MM.1S (cell line): ENCODE measurements at regions not wholly inside any gene's neighbourhood (a gene's known extent, or its start where the extent isn't known, plus 50 kb on each side); places are given as distances from the start of the nearest gene placed in this dataset.

ENCODE experiments used
- DNase-seq: peaks from one replicate; pipeline ENCODE4 v3.0.0-alpha.2; 2015
- H2AFZ ChIP-seq: fragments of 300-600 bp; sonication (generic); 2 replicates; pipeline ENCODE4 v1.6.0; 2016; ENCODE audit warnings: antibody characterized with exemption, low read length
- H3F3A ChIP-seq: fragments of 300-600 bp; sonication (generic); 2 replicates; pipeline ENCODE4 v1.6.1; 2016; ENCODE audit warnings: mild to moderate bottlenecking, antibody characterized with exemption, low read length, moderate library complexity, mixed read lengths; ENCODE audit not compliant: insufficient read depth
- H3K27ac ChIP-seq: fragments of 300-600 bp; sonication (generic); 2 replicates; pipeline ENCODE4 v1.5.1; 2016; ENCODE audit warnings: mild to moderate bottlenecking, low read length
- H3K27me3 ChIP-seq: fragments of 300-600 bp; sonication (generic); replicated peaks from 2 replicates; pipeline ENCODE4 v1.6.0; 2016; ENCODE audit warnings: low read length; ENCODE audit not compliant: insufficient read depth
- H3K36me3 ChIP-seq: fragments of 300-600 bp; sonication (generic); replicated peaks from 2 replicates; pipeline ENCODE4 v1.6.1; 2016; ENCODE audit warnings: mild to moderate bottlenecking, low read length, mixed read lengths; ENCODE audit not compliant: insufficient read depth
- H3K4me1 ChIP-seq: fragments of 300-600 bp; sonication (generic); 2 replicates; pipeline ENCODE4 v1.6.1; 2016; ENCODE audit warnings: low read length, mixed read lengths
- H3K4me2 ChIP-seq: fragments of 300-600 bp; sonication (generic); 2 replicates; pipeline ENCODE4 v1.6.0; 2016; ENCODE audit warnings: low read depth, low read length
- H3K4me3 ChIP-seq: fragments of 300-600 bp; sonication (generic); 2 replicates; pipeline ENCODE4 v1.5.1; 2016; ENCODE audit warnings: low read length, mixed read lengths
- H3K79me2 ChIP-seq: fragments of 300-600 bp; sonication (generic); 2 replicates; pipeline ENCODE4 v1.6.1; 2016; ENCODE audit warnings: mixed run types, low read length, mixed read lengths
- H3K9ac ChIP-seq: fragments of 300-600 bp; sonication (generic); 2 replicates; pipeline ENCODE4 v1.6.1; 2016; ENCODE audit warnings: low read length, mixed read lengths
- H3K9me2 ChIP-seq: fragments of 300-600 bp; sonication (generic); replicated peaks from 2 replicates; pipeline ENCODE4 v1.6.1; 2016; ENCODE audit warnings: mild to moderate bottlenecking, low read length, mixed read lengths; ENCODE audit not compliant: insufficient read depth
- H3K9me3 ChIP-seq: fragments of 300-600 bp; sonication (generic); replicated peaks from 2 replicates; pipeline ENCODE4 v1.6.1; 2016; ENCODE audit warnings: mild to moderate bottlenecking, low read length, mixed read lengths; ENCODE audit not compliant: insufficient read depth
- H4K20me1 ChIP-seq: fragments of 300-600 bp; sonication (generic); 2 replicates; pipeline ENCODE4 v1.6.1; 2016; ENCODE audit warnings: mild to moderate bottlenecking, low read length, moderate library complexity, mixed read lengths; ENCODE audit not compliant: insufficient read depth
- CTCF ChIP-seq: fragments of 300-600 bp; sonication (generic); IDR thresholded peaks from 2 replicates; pipeline ENCODE4 v1.5.1; 2016; ENCODE audit warnings: antibody characterized with exemption, low read length, mixed read lengths
- EZH2 ChIP-seq: fragments of 300-600 bp; sonication (generic); optimal IDR thresholded peaks from 2 replicates; pipeline ENCODE3; 2017; ENCODE audit warnings: low read depth, mild to moderate bottlenecking, antibody characterized with exemption, low read length, mixed read lengths
- EZH2phosphoT487 ChIP-seq: fragments of 300-600 bp; sonication (generic); IDR thresholded peaks from 2 replicates; pipeline ENCODE4 v1.6.1; 2018; ENCODE audit warnings: antibody characterized with exemption, low read length

- Histone ChIP-seq H3K27ac (no peak overlapping the region), H3K9ac (no peak overlapping the region), H3F3A (no peaks in the 10 kb centered on the region), H3K4me3 (no peak overlapping the region), H3K36me3 (no peaks in the 10 kb centered on the region), H3K27me3 (no peaks in the 10 kb centered on the region), H2AFZ (no peak overlapping the region), H3K79me2 (no peaks in the 10 kb centered on the region), H3K4me1 (no peaks in the 10 kb centered on the region), H3K9me3 (no peaks in the 10 kb centered on the region), H4K20me1 (no peaks in the 10 kb centered on the region), H3K4me2 (no peak overlapping the region), H3K9me2 (no peaks in the 10 kb centered on the region)
- no peak for TF ChIP-seq EZH2
- no peak for TF ChIP-seq CTCF
- TF ChIP-seq EZH2phosphoT487, result no peak
- no peak for DNase-seq
Measured at GRCh38 chrX:7552760-7553159, 290.2 kb upstream of the VCX start.

GRCh38 chrX:7546551-7547080 is 296.4 kb upstream of the VCX start:
- H3K9ac ChIP-seq, result no peak overlapping the region
- no peaks in the 10 kb centered on the region for H4K20me1 ChIP-seq
- no peak overlapping the region for H3K4me3 ChIP-seq
- H3F3A ChIP-seq, result no peaks in the 10 kb centered on the region
- no peaks in the 10 kb centered on the region for H3K36me3 ChIP-seq
- H3K79me2 ChIP-seq, result no peaks in the 10 kb centered on the region
- no peak overlapping the region for H3K4me2 ChIP-seq
- H3K9me2 ChIP-seq, result no peaks in the 10 kb centered on the region
- H2AFZ ChIP-seq, result no peak overlapping the region
- no peaks in the 10 kb centered on the region for H3K9me3 ChIP-seq
- DNase-seq, result no peak
- no peaks in the 10 kb centered on the region for H3K27me3 ChIP-seq
- TF ChIP-seq EZH2 (no peak), CTCF (no peak), EZH2phosphoT487 (no peak)
- H3K4me1 ChIP-seq, result no peaks in the 10 kb centered on the region
- H3K27ac ChIP-seq, result no peak overlapping the region

GRCh38 chrX:7545564-7545963 is 297.4 kb upstream of the VCX start:
- DNase-seq, result no peak
- H3K9ac ChIP-seq, result no peak overlapping the region
- no peaks in the 10 kb centered on the region for H3K79me2 ChIP-seq
- H3K4me2 ChIP-seq, result no peak overlapping the region
- H3K9me2 ChIP-seq, result no peaks in the 10 kb centered on the region
- no peak overlapping the region for H2AFZ ChIP-seq
- no peak overlapping the region for H3K4me3 ChIP-seq
- H3K27me3 ChIP-seq, result no peaks in the 10 kb centered on the region
- no peaks in the 10 kb centered on the region for H3K9me3 ChIP-seq
- no peak for TF ChIP-seq CTCF
- no peaks in the 10 kb centered on the region for H4K20me1 ChIP-seq
- no peaks in the 10 kb centered on the region for H3K36me3 ChIP-seq
- H3K27ac ChIP-seq, result no peak overlapping the region
- H3K4me1 ChIP-seq, result no peaks in the 10 kb centered on the region
- no peaks in the 10 kb centered on the region for H3F3A ChIP-seq
